B cell (primary cell): ENCODE measurements at regions not wholly inside any gene's neighbourhood (a gene's known extent, or its start where the extent isn't known, plus 50 kb on each side); places are given as distances from the start of the nearest gene placed in this dataset.

Source experiments
- CTCF ChIP-seq: fragments of 200-600 bp; IDR thresholded peaks from one replicate; pipeline ENCODE4 v1.8.0; 2022; ENCODE audit warnings: antibody characterized with exemption, mild to moderate bottlenecking
- EZH2 ChIP-seq: IDR thresholded peaks from 2 replicates; pipeline ENCODE4 v1.6.1; 2012; ENCODE audit warnings: borderline replicate concordance, low read depth, mild to moderate bottlenecking, moderate library complexity, low read length; ENCODE audit not compliant: insufficient read depth, poor library complexity, severe bottlenecking

- TF ChIP-seq CTCF (no peak), EZH2 (no peak)
These were observed 99.3 kb upstream of the PCDH18 start for GRCh38 chr4:137631605-137632004.
